Endothelial cell of umbilical vein (primary cell): ENCODE measurements at regions not wholly inside any gene's neighbourhood (a gene's known extent, or its start where the extent isn't known, plus 50 kb on each side); places are given as distances from the start of the nearest gene placed in this dataset.

Source experiments
- BruUV-seq: library from RNA; stranded (reverse); fragments of 400-500 nt; replicated peaks from 2 replicates; lab custom pipeline; 2021; lab: Mats Ljungman, UMichigan
- CTCF ChIA-PET: fragments of 300-600, 350-600 bp; sonication (Branson Sonifier 250); formaldehyde crosslinking; loops from one replicate; lab custom pipeline; 2021; ENCODE audit warnings: antibody characterized with exemption, inconsistent platforms; lab: Charles Lee
- POLR2A ChIA-PET: fragments of 300-600, 350-600 bp; sonication (Branson Sonifier 250); formaldehyde crosslinking; loops from one replicate; lab custom pipeline; 2021; ENCODE audit warnings: antibody characterized with exemption, inconsistent platforms; lab: Charles Lee
- DNase-seq: peaks from one replicate; pipeline ENCODE4 v3.0.0-alpha.2; 2011; ENCODE audit warnings: low read depth, low spot score
- FAIRE-seq: peaks from 2 replicates; lab custom pipeline; 2011; peaks lifted over from hg19 to GRCh38; lab: Jason Lieb, UNC
- H2AFZ ChIP-seq: 2 replicates; pipeline ENCODE4 v1.6.0; 2012; ENCODE audit warnings: low read depth, low read length, control low read depth, inconsistent platforms
- H3K27ac ChIP-seq: 2 replicates; pipeline ENCODE4 v1.5.1; 2011; ENCODE audit warnings: low read depth, mild to moderate bottlenecking, control low read depth, low read length, moderate library complexity; ENCODE audit not compliant: insufficient read depth
- H3K27me3 ChIP-seq, 2 experiments: 2 replicates each; pipeline versions ENCODE4 v1.6.0 to v1.6.1; 2011; ENCODE audit warnings: low read length in 2 of 2, mixed read lengths in 1 of 2; ENCODE audit not compliant: control insufficient read depth in 2 of 2, insufficient read depth in 2 of 2
- H3K36me3 ChIP-seq, 2 experiments: 2 replicates in 1 of 2; 3 replicates in 1 of 2; pipeline ENCODE4 v1.5.1; 2011; ENCODE audit warnings: low read length in 2 of 2, mild to moderate bottlenecking in 1 of 2, moderate library complexity in 1 of 2; ENCODE audit not compliant: control insufficient read depth in 2 of 2, insufficient read depth in 2 of 2; ENCODE audit errors: extremely low read depth in 1 of 2
- H3K4me1 ChIP-seq: 3 replicates; pipeline ENCODE4 v1.5.1; 2011; ENCODE audit warnings: mild to moderate bottlenecking, low read length; ENCODE audit not compliant: control insufficient read depth, insufficient read depth; ENCODE audit errors: extremely low read depth
- H3K4me2 ChIP-seq: 2 replicates; pipeline ENCODE4 v1.6.1; 2011; ENCODE audit warnings: low read length, control low read depth, mixed read lengths; ENCODE audit not compliant: insufficient read depth
- H3K4me3 ChIP-seq, 3 experiments: fragments of 200-600 bp in 1 of 3; sonication (generic), shearing (Covaris generic) in 1 of 3; replicated peaks in 1 of 3; 2 replicates each; pipeline ENCODE4 v1.5.1; 2011 to 2016; ENCODE audit warnings: control low read depth in 3 of 3, low read length in 3 of 3, mild to moderate bottlenecking in 2 of 3, inconsistent platforms in 1 of 3, low read depth in 1 of 3, moderate library complexity in 1 of 3; ENCODE audit not compliant: insufficient read depth in 1 of 3
- H3K79me2 ChIP-seq: 2 replicates; pipeline ENCODE4 v1.6.0; 2012; ENCODE audit warnings: low read length, inconsistent platforms; ENCODE audit not compliant: control insufficient read depth, insufficient read depth
- H3K9ac ChIP-seq: replicated peaks from 2 replicates; pipeline ENCODE3; 2011; ENCODE audit warnings: low read length, control low read depth; ENCODE audit not compliant: insufficient read depth; ENCODE audit errors: extremely low read depth
- H3K9me1 ChIP-seq: replicated peaks from 3 replicates; pipeline ENCODE4 v1.6.0; 2011; ENCODE audit warnings: mild to moderate bottlenecking, low read length; ENCODE audit not compliant: control insufficient read depth, insufficient read depth; ENCODE audit errors: extremely low read depth
- H3K9me3 ChIP-seq: replicated peaks from 2 replicates; pipeline ENCODE4 v1.5.1; 2012; ENCODE audit warnings: low read length, inconsistent platforms; ENCODE audit not compliant: control insufficient read depth, insufficient read depth
- H4K20me1 ChIP-seq: replicated peaks from 2 replicates; pipeline ENCODE3; 2011; ENCODE audit warnings: mild to moderate bottlenecking, low read length; ENCODE audit not compliant: control insufficient read depth, insufficient read depth; ENCODE audit errors: extremely low read depth
- CTCF ChIP-seq, 2 donors: IDR thresholded peaks; 1 replicate in 1 of 2; 2 replicates in 1 of 2; pipeline ENCODE4 v1.5.1; 2011; ENCODE audit warnings: low read length in 2 of 2, mild to moderate bottlenecking in 2 of 2, moderate library complexity in 2 of 2, control low read depth in 1 of 2, inconsistent platforms in 1 of 2, low read depth in 1 of 2; ENCODE audit not compliant: insufficient read depth in 1 of 2; ENCODE audit errors: extremely low read depth in 1 of 2
- FOS ChIP-seq: IDR thresholded peaks from 2 replicates; pipeline ENCODE4 v1.6.1; 2011; ENCODE audit warnings: mild to moderate bottlenecking, low read length, moderate library complexity, borderline replicate concordance; ENCODE audit not compliant: insufficient read depth
- GATA2 ChIP-seq: IDR thresholded peaks from 2 replicates; pipeline ENCODE4 v1.7.0; 2011; ENCODE audit warnings: low read depth, mild to moderate bottlenecking, moderate library complexity, mixed read lengths, low read length; ENCODE audit not compliant: insufficient read length, insufficient read depth
- JUN ChIP-seq: IDR thresholded peaks from 2 replicates; pipeline ENCODE4 v1.6.1; 2011; ENCODE audit warnings: borderline replicate concordance, low read depth; ENCODE audit not compliant: insufficient read length, insufficient read depth
- MAX ChIP-seq: IDR thresholded peaks from 2 replicates; pipeline ENCODE4 v1.6.1; 2011; ENCODE audit not compliant: insufficient read depth, insufficient read length
- MYC ChIP-seq: IDR thresholded peaks from one replicate; pipeline ENCODE4 v1.6.1; 2011; ENCODE audit warnings: mild to moderate bottlenecking, low read depth, low read length
- POLR2A ChIP-seq: IDR thresholded peaks from 2 replicates; pipeline ENCODE4 v1.6.1; 2012; ENCODE audit warnings: low read depth, mild to moderate bottlenecking, control low read depth, low read length
- POLR2AphosphoS5 ChIP-seq: IDR thresholded peaks from 2 replicates; pipeline ENCODE4 v1.6.1; 2012; ENCODE audit warnings: low read depth, mild to moderate bottlenecking, control low read depth, low read length, moderate library complexity; ENCODE audit not compliant: insufficient read depth
- dilution Hi-C: fragments of 300-500 bp; cut with MboI; formaldehyde crosslinking; loops from one replicate; pipeline ENCODE4 v1.15.0; 2019; ENCODE audit warnings: low sequenced_read_pairs; ENCODE audit not compliant: extremely low pct_ligation_motif_present
- intact Hi-C: fragments of 100-400 bp; cut with micrococcal nuclease; formaldehyde crosslinking; loops from one replicate; pipeline ENCODE4 v1.10.0; 2022

- Histone ChIP-seq H3K9me1 (no peaks in the 10 kb centered on the region), H2AFZ (no peak overlapping the region), H3K36me3 (no peaks in the 10 kb centered on the region), H3K9me3 (no peaks in the 10 kb centered on the region), H4K20me1 (no peaks in the 10 kb centered on the region), H3K4me3 (no peak overlapping the region), H3K27ac (no peak overlapping the region), H3K4me1 (peaks cover 8% of the 10 kb centered on the region), H3K79me2 (no peaks in the 10 kb centered on the region), H3K27me3 (no peaks in the 10 kb centered on the region), H3K9ac (no peak overlapping the region), H3K4me2 (peak overlapping the region; percentile 51)
- DNase-seq (peak; percentile 27), FAIRE-seq (no peak)
- CTCF ChIA-PET: no interaction called here
- TF ChIP-seq MYC (no peak), GATA2 (no peak), FOS (no peak), POLR2AphosphoS5 (no peak), CTCF (IDR thresholded peaks at IDR 0.05; ENCODE audit: extremely low read depth in 1 of 2, insufficient read depth in 1 of 2, low read depth in 1 of 2, low read length in 2 of 2) (no peak), POLR2A (no peak)
- dilution Hi-C loops: no loop called here
- no TSS peak for BruUV-seq
- POLR2A ChIA-PET: no interaction called here
- intact Hi-C loops: loop anchor here (1.0 kb wide), 1 partner anchor 18 kb away; no protein-coding TSS in a partner anchor
Observed at GRCh38 chr3:95905182-95905581, 909.2 kb upstream of the EPHA6 start.

- Histone ChIP-seq H3K4me3 (no peak overlapping the region), H3K36me3 (no peaks in the 10 kb centered on the region), H3K27ac (no peak overlapping the region), H4K20me1 (no peaks in the 10 kb centered on the region), H3K27me3 (no peaks in the 10 kb centered on the region), H3K4me1 (no peaks in the 10 kb centered on the region), H2AFZ (no peak overlapping the region), H3K9me3 (no peaks in the 10 kb centered on the region), H3K9ac (no peak overlapping the region), H3K79me2 (no peaks in the 10 kb centered on the region), H3K9me1 (no peaks in the 10 kb centered on the region), H3K4me2 (no peak overlapping the region)
- no TSS peak for BruUV-seq
- no peak for TF ChIP-seq POLR2AphosphoS5
- TF ChIP-seq GATA2: no peak
- TF ChIP-seq MAX: no peak
- TF ChIP-seq JUN: no peak
- POLR2A ChIA-PET: no interaction called here
- FAIRE-seq (no peak), DNase-seq (no peak)
- dilution Hi-C loops (no loop called here), intact Hi-C loops (no loop called here)
- CTCF ChIA-PET: no interaction called here
Observed at GRCh38 chr3:95911767-95912166, 902.6 kb upstream of the EPHA6 start.
